ENCODE measurements at regions not wholly inside any gene's neighbourhood (a gene's known extent, or its start where the extent isn't known, plus 50 kb on each side); places are given as distances from the start of the nearest gene placed in this dataset.
"Not testable (repeated sequence)": the region's sequence is repeated elsewhere in the genome, so short reads cannot be mapped to it uniquely, and the experiment has no call there.

GRCh38 chr5:167064198-167064776 is 1227.2 kb upstream of the WWC1 start:
- in situ Hi-C loops (cut with MboI; ENCODE audit: low sequenced_read_pairs) = no loop called here

- in situ Hi-C loops (cut with MboI; ENCODE audit: low sequenced_read_pairs) = no loop called here
Measured at GRCh38 chr5:167065794-167066193, 1225.7 kb upstream of the WWC1 start.

GRCh38 chr5:167071981-167072610 is 1219.3 kb upstream of the WWC1 start:
- in situ Hi-C loops (cut with MboI; ENCODE audit: low sequenced_read_pairs) = no loop called here

GRCh38 chr5:167081561-167081960 is 1209.9 kb upstream of the WWC1 start:
- in situ Hi-C loops (cut with MboI; ENCODE audit: low sequenced_read_pairs) = no loop called here

- in situ Hi-C loops (cut with MboI; ENCODE audit: low sequenced_read_pairs) = no loop called here
Measured at GRCh38 chr5:167096816-167097215, 1194.6 kb upstream of the WWC1 start.

GRCh38 chr5:167104351-167104750 is 1187.1 kb upstream of the WWC1 start:
- in situ Hi-C loops (cut with MboI; ENCODE audit: low sequenced_read_pairs) = no loop called here

GRCh38 chr5:167105941-167106340 is 1185.5 kb upstream of the WWC1 start:
- in situ Hi-C loops (cut with MboI; ENCODE audit: low sequenced_read_pairs) = no loop called here

GRCh38 chr5:167107684-167108083 is 1183.8 kb upstream of the WWC1 start:
- in situ Hi-C loops (cut with MboI; ENCODE audit: low sequenced_read_pairs) = no loop called here

GRCh38 chr5:167108266-167108665 is 1183.2 kb upstream of the WWC1 start:
- in situ Hi-C loops (cut with MboI; ENCODE audit: low sequenced_read_pairs) = not testable (repeated sequence)

GRCh38 chr5:167112556-167112955 is 1178.9 kb upstream of the WWC1 start:
- in situ Hi-C loops (cut with MboI; ENCODE audit: low sequenced_read_pairs) = no loop called here

GRCh38 chr5:167122267-167122666 is 1169.2 kb upstream of the WWC1 start:
- in situ Hi-C loops (cut with MboI; ENCODE audit: low sequenced_read_pairs) = no loop called here

GRCh38 chr5:167123126-167123525 is 1168.3 kb upstream of the WWC1 start:
- in situ Hi-C loops (cut with MboI; ENCODE audit: low sequenced_read_pairs) = no loop called here

GRCh38 chr5:167128581-167128980 is 1162.9 kb upstream of the WWC1 start:
- in situ Hi-C loops (cut with MboI; ENCODE audit: low sequenced_read_pairs) = no loop called here

- in situ Hi-C loops (cut with MboI; ENCODE audit: low sequenced_read_pairs) = no loop called here
Measured at GRCh38 chr5:167140548-167141291, 1150.7 kb upstream of the WWC1 start.

GRCh38 chr5:167143716-167144115 is 1147.7 kb upstream of the WWC1 start:
- in situ Hi-C loops (cut with MboI; ENCODE audit: low sequenced_read_pairs) = no loop called here

GRCh38 chr5:167145841-167146240 is 1145.6 kb upstream of the WWC1 start:
- in situ Hi-C loops (cut with MboI; ENCODE audit: low sequenced_read_pairs) = no loop called here

GRCh38 chr5:167147879-167148278 is 1143.6 kb upstream of the WWC1 start:
- in situ Hi-C loops (cut with MboI; ENCODE audit: low sequenced_read_pairs) = no loop called here

- in situ Hi-C loops (cut with MboI; ENCODE audit: low sequenced_read_pairs) = no loop called here
Measured at GRCh38 chr5:167150661-167151060, 1140.8 kb upstream of the WWC1 start.

- in situ Hi-C loops (cut with MboI; ENCODE audit: low sequenced_read_pairs) = no loop called here
Measured at GRCh38 chr5:167152561-167152960, 1138.9 kb upstream of the WWC1 start.

- in situ Hi-C loops (cut with MboI; ENCODE audit: low sequenced_read_pairs) = no loop called here
Measured at GRCh38 chr5:167155387-167156005, 1135.9 kb upstream of the WWC1 start.

GRCh38 chr5:167156446-167156845 is 1135.0 kb upstream of the WWC1 start:
- in situ Hi-C loops (cut with MboI; ENCODE audit: low sequenced_read_pairs) = no loop called here

GRCh38 chr5:167158588-167158987 is 1132.9 kb upstream of the WWC1 start:
- in situ Hi-C loops (cut with MboI; ENCODE audit: low sequenced_read_pairs) = no loop called here
